HG03060 (cell line): ENCODE measurements at regions not wholly inside any gene's neighbourhood (a gene's known extent, or its start where the extent isn't known, plus 50 kb on each side); places are given as distances from the start of the nearest gene placed in this dataset.
"Not testable (repeated sequence)": the region's sequence is repeated elsewhere in the genome, so short reads cannot be mapped to it uniquely, and the experiment has no call there.

Experiments used
- ATAC-seq: cut with Tn5 transposase; IDR thresholded peaks from one replicate; pipeline ENCODE4 v1.9.1; 2021; ENCODE audit warnings: low read depth, moderate number of reproducible peaks; ENCODE audit not compliant: unreplicated experiment

GRCh38 chr2:111355022-111355817 is 234.5 kb downstream of the BCL2L11 start:
- not testable (repeated sequence) for ATAC-seq

GRCh38 chr2:111355823-111356511 is 235.3 kb downstream of the BCL2L11 start:
- not testable (repeated sequence) for ATAC-seq

- not testable (repeated sequence) for ATAC-seq
These were observed 235.9 kb downstream of the BCL2L11 start for GRCh38 chr2:111356512-111357031.

GRCh38 chr2:111365986-111366640 is 245.4 kb downstream of the BCL2L11 start:
- ATAC-seq: not testable (repeated sequence)

GRCh38 chr2:111366641-111367029 is 245.9 kb downstream of the BCL2L11 start:
- not testable (repeated sequence) for ATAC-seq

- not testable (repeated sequence) for ATAC-seq
These were observed 246.4 kb downstream of the BCL2L11 start for GRCh38 chr2:111367080-111367479.

- not testable (repeated sequence) for ATAC-seq
These were observed 247.2 kb downstream of the BCL2L11 start for GRCh38 chr2:111367871-111368270.

- ATAC-seq: peak; percentile 72
These were observed 247.6 kb downstream of the BCL2L11 start for GRCh38 chr2:111368288-111368687.

GRCh38 chr2:111373060-111373459 is 252.3 kb downstream of the BCL2L11 start:
- ATAC-seq: not testable (repeated sequence)

- not testable (repeated sequence) for ATAC-seq
These were observed 253.3 kb downstream of the BCL2L11 start for GRCh38 chr2:111373989-111374388.

GRCh38 chr2:111374734-111375133 is 254.0 kb downstream of the BCL2L11 start:
- ATAC-seq: not testable (repeated sequence)

- not testable (repeated sequence) for ATAC-seq
These were observed 254.7 kb downstream of the BCL2L11 start for GRCh38 chr2:111375320-111375883.

GRCh38 chr2:111376272-111376970 is 255.7 kb downstream of the BCL2L11 start:
- ATAC-seq: not testable (repeated sequence)

- ATAC-seq: not testable (repeated sequence)
These were observed 256.2 kb downstream of the BCL2L11 start for GRCh38 chr2:111376971-111377352.

GRCh38 chr2:111377386-111377959 is 256.8 kb downstream of the BCL2L11 start:
- ATAC-seq: not testable (repeated sequence)

- ATAC-seq: not testable (repeated sequence)
These were observed 257.6 kb downstream of the BCL2L11 start for GRCh38 chr2:111378348-111378747.

- ATAC-seq: not testable (repeated sequence)
These were observed 260.2 kb downstream of the BCL2L11 start for GRCh38 chr2:111380733-111381439.

- ATAC-seq: not testable (repeated sequence)
These were observed 261.0 kb downstream of the BCL2L11 start for GRCh38 chr2:111381530-111382306.
